Right lung (tissue), 2 donors: ENCODE measurements at regions not wholly inside any gene's neighbourhood (a gene's known extent, or its start where the extent isn't known, plus 50 kb on each side); places are given as distances from the start of the nearest gene placed in this dataset.

ENCODE experiments used
- DNase-seq, 2 donors: peaks; one replicate each; pipeline ENCODE4 v3.0.0-alpha.2; 2013

DNA sequence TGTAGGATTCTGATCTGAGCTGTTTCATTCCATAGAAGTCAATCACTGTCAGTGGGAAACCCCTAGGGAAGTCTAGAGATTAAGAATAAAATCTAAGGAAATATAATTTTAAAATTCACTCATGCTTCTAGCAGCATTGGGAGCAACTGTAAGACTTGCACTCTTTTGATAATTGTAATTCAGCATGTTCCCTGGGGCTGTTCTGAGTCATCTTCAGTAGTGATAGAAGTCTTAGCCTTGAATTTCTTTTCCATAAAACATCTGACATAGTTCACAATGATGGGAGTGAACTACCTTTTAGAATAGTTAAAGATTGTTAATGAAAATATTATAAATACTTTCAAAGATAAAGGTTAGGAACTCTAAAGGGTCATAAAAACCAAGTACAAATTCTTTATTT, 935.8 kb downstream of the DTWD2 start:
- no peak for DNase-seq

DNA sequence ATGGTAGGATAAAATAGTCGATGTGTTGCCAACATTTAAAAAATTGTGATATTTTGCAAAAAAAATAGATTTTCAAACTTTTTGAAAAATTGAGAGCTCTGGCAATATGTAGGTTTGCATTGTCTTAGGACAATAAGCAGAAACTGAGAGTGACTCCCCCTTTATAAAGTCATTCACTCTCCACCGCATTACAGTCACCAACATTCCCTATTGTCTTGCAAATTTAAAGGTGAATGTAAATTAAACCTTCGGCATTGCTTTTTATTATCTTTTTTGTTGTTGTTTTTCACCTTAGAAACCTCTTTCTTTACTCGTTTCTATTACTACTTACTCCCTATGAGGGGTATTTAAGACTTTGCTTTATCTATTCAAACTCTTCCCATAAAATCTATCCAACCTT, 944.2 kb downstream of the DTWD2 start:
- DNase-seq = no peak

DNA sequence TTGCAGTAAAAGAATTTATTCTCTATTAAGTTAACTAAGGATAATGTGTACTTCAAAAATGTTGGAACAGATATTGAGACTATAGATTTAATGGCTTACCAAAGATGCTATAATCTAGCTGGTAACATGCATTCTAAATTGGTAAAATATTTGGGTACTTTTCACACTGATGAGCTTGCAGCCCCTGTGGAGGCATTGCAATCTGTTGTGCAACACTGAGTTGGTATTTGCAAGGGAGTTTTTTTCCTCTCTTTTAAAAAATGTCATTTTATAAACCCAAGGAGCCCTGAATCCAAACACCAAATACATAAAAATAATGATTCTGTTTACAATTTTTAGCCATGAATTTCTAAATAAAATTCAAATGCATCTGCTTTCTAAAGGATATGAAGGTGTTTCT, 944.8 kb downstream of the DTWD2 start:
- no peak for DNase-seq

DNA sequence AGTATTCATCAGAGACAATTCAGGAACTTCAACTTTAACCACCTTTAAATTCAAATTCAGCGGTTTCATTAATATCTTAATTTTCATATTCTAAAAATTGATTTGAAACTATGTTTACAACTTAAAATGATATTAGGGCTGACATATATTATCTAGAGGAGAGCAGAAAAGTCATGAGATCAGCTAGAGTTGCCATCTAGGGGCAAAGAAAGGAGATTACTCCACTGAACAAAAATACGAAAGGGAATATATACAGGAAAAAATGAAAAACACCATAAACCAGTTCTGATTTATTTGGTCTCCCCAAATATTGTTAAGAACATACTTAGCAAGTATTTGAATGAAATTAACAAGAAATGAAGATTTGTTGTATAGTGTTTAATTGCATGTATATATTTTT, 946.3 kb downstream of the DTWD2 start:
- DNase-seq = no peak

DNA sequence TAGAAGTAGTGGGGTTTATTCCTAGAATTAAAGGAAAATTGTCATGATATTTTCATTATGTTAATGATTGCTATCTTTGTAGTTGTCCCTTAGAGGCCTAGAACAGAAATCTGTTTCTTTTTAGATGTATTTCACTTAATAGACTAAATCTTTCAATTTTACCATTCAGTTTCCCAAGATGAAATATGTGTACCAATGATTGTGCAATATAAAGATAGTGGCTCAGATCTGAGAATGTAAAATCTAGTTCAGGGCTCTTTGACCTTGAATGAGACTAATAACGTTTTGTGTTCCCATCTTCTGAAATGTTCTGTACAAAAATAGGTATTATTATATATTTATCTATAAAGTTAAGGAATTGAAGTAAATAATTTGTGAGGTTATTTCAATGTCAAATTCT, 947.9 kb downstream of the DTWD2 start:
- DNase-seq = no peak

DNA sequence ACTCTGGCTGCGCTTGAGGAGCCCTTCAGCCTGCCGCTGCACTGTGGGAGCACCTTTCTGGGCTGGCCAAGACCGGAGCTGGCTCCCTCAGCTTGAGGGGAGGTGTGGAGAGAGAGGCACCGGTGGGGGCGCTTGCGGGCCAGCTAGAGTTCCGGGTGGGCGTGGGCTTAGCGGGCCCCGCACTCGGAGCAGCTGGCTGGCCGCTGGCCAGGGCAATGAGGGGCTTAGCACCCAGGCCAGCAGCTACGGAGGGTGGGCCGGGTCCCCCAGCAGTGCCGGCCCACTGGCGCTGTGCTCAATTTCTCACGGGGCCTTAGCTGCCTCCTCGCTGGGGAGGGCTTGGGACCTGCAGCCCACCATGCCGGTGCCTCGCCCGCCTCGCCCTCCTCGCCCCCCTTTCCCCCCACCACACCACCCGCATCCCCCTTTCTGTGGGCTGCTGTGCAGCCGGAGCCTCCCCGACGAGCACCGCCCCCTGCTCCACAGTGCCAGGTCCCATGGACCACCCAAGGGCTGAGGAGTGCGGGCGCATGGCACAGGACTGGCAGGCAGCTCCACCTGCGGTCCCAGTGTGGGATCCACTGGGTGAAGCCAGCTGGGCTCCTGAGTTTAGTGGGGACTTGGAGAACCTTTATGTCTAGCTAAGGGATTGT, 954.5 kb downstream of the DTWD2 start:
- no peak for DNase-seq

DNA sequence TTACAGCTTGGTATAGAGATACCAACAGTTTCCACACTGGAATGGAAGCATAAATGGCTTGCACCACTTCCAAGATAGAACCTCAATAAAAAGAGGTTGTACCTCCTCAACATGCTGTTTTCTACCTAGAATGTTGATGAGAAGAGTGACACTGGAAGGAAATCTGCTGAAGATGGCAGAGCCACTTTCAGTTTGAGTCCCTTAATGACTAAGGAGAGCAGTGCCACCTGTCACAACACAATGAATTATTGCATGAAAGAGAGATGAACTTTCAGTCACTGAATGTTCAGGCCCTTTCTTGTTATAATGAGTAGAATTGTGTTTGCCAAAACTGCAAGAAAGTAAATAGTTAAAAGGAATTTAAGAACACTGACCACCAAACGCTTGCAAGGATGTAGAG, 958.5 kb downstream of the DTWD2 start:
- no peak for DNase-seq

DNA sequence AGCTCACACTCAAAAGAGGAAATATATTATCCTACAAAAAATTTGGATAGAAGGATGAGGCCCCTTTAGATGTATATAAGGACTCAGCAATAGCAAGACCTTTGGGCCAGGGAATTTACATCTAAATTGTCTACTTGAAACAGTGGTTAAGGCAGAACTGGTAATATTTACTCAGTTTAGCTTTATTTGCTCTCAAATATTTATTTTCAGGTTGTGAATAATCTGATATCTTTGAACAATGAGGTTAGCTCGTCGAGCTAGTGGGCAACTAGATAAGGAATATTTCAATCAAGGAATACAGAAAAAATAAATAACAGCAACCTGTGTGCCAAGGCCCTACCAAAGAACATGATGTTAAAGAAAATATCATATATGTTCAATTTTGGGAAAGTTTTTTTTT, 966.3 kb downstream of the DTWD2 start:
- DNase-seq = no peak

DNA sequence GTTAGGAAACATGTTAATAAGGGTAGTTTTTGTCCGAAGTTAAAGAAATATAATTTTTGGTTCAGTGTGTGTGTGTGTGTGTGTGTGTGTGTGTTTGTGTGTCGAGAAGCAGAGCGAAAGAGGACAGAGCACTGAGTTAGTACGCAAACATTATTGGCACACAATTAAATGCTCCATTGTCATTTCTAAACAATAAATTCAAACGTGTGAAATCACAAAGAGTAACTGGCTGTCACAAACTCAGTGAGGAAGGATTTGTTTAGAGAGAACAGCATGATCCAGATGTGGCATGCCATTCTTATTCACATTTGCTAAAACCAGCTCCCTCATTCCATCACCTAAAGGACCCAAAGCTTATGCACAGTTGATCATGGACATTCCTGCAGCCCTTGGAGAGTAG, 970.8 kb downstream of the DTWD2 start:
- DNase-seq = no peak

DNA sequence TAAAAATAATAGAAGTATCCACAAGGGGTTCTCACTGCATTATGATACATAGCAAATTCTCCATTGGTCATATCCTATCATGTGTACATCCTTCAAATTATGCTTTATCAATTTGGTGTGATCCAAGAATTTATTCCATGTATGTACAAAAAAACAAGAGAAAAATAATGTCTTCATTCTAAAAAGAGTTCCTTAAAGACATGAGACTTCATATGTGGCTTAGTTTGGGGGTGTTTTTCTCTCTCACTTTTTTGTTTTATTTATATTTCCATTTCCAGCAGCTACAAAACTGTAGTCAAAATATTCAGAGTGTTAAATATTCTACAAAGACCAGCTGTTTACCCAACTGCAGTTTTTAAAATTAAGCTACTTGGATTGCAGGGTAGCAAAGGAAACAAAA, 972.0 kb downstream of the DTWD2 start:
- no peak for DNase-seq

DNA sequence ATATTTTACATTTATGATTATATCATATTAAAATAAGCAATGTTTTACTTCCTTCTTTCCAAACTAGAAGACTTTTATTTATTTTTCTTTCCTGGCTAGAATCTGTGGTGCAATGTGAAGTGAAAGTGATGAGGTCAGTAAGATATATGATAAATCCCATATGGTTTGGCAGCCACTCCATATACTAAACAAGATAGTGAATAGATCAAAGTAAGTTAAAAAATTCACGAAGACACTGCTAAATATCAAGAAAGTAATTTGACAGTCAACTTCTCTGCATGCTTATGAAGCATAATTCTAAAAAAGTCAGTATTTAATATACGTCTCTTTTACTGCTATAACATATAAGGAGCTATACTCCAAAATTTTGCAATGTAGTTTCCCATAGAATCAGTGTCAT, 972.8 kb downstream of the DTWD2 start:
- no peak for DNase-seq

DNA sequence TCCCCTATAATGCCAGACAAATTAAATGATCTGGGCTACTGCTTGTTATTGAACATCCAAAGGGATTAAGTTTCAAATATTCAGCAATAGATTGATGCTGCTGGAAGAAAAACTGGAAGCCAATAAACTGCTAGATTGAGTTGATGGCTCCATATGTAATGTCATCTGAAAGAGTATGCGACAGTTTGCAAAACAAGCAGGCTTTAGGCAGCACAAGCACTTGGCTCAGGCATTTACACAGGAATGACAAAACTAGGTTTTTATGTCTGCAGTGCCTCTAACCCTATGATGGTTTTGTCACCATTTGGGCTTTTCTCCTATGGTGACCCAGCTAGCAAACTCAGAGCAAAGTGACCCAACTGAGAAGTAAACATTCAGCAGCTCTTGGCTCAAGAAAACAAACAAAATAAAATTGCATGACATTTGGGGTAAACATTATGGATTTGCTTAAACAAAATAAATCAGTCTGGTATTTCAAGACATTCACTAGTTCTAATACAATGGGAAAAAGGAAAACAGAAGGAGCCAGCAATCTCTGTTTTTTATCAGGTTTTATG, 978.5 kb downstream of the DTWD2 start:
- no peak for DNase-seq

DNA sequence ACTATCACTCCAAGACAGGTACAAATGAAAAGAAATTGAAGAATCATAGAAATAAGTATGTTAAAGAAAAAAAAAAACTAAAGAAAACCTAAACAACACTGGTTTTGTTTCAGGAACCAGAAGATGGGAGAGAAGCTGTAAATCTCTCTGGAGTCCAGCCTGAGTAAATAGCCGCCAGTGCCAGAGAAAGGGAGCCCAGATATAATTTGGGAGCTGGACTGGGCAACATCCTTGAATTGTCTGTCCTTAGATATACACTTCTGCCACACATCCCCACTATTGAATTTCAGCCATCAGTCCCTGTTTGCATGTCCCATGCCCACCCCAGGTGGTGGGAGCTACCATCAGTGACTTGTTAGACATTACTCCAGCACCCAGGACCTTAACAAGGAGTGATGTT, 979.6 kb downstream of the DTWD2 start:
- no peak for DNase-seq

DNA sequence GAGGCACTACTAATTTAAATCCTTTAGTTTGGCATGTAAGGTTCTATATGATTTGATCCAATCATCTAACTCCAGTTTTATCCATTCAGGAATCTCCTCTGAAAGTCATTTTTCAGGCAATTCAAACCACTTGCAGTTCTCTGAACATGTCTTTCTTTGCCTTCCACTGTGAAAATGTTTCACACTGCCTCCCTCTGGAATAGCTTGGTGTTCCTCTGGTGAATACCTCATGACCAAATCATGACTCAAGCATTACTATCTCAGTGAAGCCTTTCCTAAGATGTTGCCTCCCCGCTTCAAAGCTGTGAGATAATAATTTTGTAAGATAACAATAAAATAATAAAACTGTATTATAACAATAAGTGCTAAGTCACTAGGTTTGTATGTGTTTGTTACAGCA, 981.1 kb downstream of the DTWD2 start:
- no peak for DNase-seq

DNA sequence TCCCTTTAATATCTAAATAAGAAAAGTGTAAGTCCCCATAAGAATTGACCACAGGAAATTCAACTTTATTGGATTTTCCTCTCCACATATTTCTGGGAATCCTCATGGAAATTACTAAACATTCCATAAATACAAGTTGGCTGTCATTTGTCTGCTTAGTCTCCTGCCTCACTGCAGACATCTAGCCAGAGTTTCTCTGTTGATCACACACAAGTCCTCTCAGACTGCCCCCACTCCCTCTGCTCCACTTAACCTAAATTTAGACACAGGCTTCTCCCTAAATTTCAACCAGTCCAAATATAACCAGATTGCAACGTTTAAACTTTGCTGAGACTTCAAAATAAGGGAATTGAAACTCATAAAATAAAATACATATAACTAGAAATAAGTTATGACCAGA, 982.1 kb downstream of the DTWD2 start:
- no peak for DNase-seq

DNA sequence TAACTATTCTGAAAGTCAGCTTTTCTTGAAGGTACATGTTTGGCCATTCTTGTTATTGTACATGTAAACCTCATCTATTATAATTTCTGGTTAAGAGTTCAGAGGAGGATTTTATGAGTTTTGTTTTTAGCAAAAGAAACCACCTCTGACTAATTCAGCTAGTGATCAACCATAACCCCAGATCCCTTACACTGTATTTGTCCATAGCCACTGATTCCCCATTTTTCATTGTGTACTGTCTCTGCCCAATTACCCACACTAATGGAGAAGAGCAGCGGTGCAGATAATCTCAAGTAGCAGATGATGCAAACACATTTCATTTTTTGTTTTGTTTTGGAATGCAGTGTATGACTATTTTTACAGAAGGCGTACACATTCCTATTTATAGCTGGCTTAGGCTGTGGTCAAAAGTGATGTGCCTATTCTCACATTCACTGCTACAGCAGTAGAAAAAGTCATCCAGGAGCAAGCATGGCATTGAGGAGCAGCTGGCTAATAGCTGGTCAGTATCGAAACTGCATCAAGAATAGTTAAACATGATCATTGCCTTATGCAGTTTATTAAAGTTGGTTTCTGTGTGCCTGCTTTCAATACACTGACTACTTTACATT, 988.3 kb downstream of the DTWD2 start:
- no peak for DNase-seq

DNA sequence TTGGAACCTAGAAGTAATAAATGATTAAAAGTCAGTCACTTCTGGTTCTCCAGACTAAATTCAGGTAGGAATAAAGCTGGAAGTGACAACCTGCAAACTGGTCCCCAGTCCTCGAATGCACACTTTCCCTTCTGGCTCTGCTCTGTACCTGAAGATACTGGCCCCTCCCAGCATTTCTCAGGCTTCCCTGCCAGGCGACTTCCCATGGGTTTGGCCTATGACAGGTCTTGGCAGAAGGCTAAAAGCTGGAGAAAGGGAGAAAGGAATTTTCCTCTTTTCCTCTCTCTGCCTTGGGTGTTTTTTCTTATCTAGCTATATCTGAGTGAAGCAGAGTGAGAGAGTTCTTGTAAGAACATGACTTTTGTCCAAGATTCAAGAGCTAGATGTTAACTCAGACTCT, 1005.7 kb downstream of the DTWD2 start:
- no peak for DNase-seq

DNA sequence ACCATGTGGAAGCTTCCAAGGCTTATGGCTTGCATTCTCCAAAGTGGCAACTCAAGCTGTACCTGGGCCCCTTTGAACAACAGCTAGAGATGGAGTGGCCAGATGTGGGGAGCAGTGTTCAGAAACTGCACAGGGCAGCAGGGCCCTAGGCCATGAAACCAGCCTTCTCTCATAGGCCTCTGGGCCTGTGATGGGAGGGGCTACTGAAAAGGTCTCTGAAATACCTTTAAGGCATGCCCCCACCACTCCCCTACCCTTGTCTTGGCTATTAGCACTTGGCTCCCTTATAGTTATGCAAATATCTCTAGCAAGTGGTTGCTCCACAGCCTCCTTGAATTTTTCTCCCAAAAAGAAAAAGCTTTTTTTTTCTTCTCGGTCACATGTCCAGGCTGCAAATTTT, 1014.6 kb downstream of the DTWD2 start:
- DNase-seq = no peak

DNA sequence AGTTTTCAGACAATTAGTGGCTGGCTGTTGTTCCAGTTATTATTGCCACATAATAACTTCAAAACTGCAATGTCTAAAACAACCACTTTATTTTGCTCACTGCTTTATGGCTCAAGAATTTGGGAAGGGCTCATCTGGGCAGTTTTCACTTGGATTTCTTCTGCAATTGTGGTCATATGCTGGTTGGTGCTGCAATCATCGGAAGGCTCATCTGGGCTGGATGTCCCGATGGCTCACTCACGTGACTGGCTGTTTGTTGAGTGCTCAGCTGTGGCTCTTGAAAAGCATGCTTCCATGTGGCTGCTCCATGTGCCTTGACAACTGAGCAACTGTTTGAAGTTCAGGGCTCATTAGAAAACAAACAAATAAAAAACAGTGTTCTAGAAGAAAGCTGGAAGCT, 1032.5 kb downstream of the DTWD2 start:
- no peak for DNase-seq

DNA sequence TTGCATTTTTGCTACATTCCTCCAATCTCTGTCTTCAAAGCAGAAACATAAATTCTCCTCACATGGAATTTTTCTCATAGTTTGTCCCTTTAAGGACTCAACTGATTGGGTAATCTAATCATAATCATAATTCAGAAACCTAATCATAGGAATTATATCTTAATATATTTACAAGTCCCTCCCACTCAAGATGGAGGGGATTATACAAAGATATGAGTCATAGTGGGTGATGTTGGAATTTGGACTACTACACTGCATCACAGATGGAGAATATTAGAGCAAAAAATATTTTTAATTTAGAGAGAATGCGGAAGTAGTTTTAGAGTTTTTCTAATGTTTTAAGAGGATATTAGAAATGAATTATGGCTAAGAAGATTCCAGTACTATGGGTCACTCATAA, 1034.0 kb downstream of the DTWD2 start:
- DNase-seq = no peak

DNA sequence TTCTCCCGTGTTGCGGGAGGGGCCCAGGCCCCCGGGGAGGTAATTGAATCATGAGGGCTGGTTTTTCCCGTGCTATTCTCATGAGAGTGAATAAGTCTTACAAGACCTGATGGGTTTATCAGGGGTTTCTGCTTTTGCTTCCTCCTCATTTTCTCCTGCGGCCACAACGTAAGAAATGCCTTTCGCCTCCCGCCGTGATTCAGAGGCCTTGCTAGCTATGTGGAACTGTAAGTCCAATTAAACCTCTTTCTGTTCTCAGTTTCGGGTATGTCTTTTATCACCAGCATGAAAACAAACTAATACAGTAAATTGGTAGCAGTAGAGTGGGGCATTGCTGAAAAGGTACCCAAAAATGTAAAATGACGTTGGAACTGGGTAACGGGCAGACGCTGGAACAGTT, 1035.1 kb downstream of the DTWD2 start:
- no peak for DNase-seq

DNA sequence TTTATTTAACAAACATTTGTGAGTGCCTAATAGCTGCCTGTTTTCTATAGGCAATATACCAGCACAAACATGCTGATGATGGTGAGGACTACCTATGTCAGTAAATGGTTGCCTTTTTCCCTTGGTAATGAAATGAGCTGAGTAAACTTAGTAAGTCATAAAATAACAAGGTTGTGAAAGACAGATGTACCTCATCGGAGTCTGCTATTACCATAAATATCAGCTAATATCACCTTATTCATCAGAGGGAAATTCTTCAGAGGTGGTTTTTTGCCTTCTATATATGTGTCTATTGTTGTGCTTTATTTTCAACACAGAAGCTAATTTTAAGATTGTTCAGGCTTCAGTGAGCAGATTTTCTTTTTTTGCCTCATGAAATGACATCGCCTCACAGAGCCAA, 1040.5 kb downstream of the DTWD2 start:
- DNase-seq = no peak

DNA sequence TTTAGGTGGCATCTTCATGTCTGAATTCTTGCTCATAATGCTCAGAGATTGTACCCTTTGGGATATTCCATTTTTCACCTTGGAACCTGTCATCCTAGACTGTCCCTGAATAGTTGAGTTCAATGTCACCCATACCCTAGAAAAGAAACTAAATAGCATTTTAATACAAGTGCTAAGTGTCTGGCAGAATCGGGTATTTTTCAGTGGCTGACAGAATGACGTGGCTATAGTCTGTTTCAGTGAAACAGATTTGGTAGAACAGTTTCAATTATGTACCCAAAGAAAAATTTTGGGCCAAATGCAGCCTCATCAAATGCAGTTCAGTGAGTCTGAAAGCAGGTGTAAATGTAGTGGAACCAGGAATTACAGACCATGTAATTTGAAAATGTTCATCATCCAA, 1041.2 kb downstream of the DTWD2 start:
- no peak for DNase-seq

DNA sequence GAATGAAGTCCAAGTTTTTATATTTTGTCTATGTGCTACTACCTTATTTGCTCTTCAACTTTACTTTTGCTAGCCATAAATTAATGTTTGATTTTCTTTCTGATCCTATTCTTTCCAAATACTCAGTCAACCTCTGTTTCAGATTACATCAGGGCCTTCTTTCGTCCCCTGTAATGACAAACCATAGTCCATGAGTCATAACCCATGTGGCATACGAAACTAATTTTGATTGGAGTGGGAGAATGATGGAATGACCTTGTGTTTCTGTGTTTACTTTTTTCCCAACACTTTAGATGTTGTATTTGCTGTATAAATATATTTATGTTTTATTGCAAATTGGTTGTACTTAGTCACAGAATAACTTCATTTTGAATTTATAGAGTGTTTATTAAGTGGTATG, 1043.1 kb downstream of the DTWD2 start:
- no peak for DNase-seq
